Panc1 (cell line): ENCODE measurements at regions not wholly inside any gene's neighbourhood (a gene's known extent, or its start where the extent isn't known, plus 50 kb on each side); places are given as distances from the start of the nearest gene placed in this dataset.

Experiments used
- POLR2AphosphoS5 ChIP-seq: IDR thresholded peaks from 2 replicates; pipeline ENCODE4 v1.6.1; 2012; ENCODE audit warnings: mild to moderate bottlenecking, low read depth, low read length, moderate library complexity
- SIN3A ChIP-seq: IDR thresholded peaks from 2 replicates; pipeline ENCODE4 v1.6.1; 2012; ENCODE audit warnings: low read depth, mild to moderate bottlenecking, low read length, moderate library complexity, borderline replicate concordance; ENCODE audit not compliant: insufficient read depth
- TF ChIP-seq, protein P1 (sequence below): fragments of 450-650 bp; IDR thresholded peaks from 2 replicates; pipeline ENCODE4 v1.5.1; 2017; ENCODE audit warnings: mild to moderate bottlenecking
- TF ChIP-seq, protein P2 (sequence below), 2 experiments: IDR thresholded peaks; 2 replicates each; pipeline ENCODE4 v1.6.1; 2011 to 2012; ENCODE audit warnings: low read depth in 2 of 2, control low read depth in 1 of 2, low read length in 1 of 2, mild to moderate bottlenecking in 1 of 2, moderate library complexity in 1 of 2; ENCODE audit not compliant: insufficient read depth in 1 of 2

DNA sequence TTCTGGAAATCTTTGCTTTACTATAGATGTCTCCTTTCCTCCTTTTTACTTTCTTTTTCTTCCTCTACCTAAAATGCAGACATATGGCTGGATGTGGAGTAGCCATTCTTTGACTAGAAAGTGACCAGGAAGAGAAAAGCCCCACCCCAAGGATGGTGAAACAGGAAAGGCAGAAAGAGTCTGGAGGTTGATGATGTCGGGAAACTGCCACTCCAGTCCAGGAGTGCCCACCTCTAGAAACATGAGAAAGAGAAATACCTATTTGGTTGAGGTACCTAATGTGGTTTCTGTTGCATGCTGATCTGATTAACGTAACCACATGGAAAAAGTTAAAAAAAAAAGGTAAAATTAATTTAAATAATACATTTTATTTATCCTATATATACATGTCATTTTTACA, 55.2 kb upstream of the SSR3 start:
- TF ChIP-seq, protein P1, sequence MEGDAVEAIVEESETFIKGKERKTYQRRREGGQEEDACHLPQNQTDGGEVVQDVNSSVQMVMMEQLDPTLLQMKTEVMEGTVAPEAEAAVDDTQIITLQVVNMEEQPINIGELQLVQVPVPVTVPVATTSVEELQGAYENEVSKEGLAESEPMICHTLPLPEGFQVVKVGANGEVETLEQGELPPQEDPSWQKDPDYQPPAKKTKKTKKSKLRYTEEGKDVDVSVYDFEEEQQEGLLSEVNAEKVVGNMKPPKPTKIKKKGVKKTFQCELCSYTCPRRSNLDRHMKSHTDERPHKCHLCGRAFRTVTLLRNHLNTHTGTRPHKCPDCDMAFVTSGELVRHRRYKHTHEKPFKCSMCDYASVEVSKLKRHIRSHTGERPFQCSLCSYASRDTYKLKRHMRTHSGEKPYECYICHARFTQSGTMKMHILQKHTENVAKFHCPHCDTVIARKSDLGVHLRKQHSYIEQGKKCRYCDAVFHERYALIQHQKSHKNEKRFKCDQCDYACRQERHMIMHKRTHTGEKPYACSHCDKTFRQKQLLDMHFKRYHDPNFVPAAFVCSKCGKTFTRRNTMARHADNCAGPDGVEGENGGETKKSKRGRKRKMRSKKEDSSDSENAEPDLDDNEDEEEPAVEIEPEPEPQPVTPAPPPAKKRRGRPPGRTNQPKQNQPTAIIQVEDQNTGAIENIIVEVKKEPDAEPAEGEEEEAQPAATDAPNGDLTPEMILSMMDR: no peak
- no peak for TF ChIP-seq POLR2AphosphoS5
- TF ChIP-seq SIN3A: no peak
- TF ChIP-seq, protein P2, sequence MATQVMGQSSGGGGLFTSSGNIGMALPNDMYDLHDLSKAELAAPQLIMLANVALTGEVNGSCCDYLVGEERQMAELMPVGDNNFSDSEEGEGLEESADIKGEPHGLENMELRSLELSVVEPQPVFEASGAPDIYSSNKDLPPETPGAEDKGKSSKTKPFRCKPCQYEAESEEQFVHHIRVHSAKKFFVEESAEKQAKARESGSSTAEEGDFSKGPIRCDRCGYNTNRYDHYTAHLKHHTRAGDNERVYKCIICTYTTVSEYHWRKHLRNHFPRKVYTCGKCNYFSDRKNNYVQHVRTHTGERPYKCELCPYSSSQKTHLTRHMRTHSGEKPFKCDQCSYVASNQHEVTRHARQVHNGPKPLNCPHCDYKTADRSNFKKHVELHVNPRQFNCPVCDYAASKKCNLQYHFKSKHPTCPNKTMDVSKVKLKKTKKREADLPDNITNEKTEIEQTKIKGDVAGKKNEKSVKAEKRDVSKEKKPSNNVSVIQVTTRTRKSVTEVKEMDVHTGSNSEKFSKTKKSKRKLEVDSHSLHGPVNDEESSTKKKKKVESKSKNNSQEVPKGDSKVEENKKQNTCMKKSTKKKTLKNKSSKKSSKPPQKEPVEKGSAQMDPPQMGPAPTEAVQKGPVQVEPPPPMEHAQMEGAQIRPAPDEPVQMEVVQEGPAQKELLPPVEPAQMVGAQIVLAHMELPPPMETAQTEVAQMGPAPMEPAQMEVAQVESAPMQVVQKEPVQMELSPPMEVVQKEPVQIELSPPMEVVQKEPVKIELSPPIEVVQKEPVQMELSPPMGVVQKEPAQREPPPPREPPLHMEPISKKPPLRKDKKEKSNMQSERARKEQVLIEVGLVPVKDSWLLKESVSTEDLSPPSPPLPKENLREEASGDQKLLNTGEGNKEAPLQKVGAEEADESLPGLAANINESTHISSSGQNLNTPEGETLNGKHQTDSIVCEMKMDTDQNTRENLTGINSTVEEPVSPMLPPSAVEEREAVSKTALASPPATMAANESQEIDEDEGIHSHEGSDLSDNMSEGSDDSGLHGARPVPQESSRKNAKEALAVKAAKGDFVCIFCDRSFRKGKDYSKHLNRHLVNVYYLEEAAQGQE (IDR thresholded peaks at IDR 0.05; ENCODE audit: insufficient read depth in 1 of 2, low read depth in 2 of 2, low read length in 1 of 2): no peak
